ENCODE measurements at regions not wholly inside any gene's neighbourhood (a gene's known extent, or its start where the extent isn't known, plus 50 kb on each side); places are given as distances from the start of the nearest gene placed in this dataset.

DNA sequence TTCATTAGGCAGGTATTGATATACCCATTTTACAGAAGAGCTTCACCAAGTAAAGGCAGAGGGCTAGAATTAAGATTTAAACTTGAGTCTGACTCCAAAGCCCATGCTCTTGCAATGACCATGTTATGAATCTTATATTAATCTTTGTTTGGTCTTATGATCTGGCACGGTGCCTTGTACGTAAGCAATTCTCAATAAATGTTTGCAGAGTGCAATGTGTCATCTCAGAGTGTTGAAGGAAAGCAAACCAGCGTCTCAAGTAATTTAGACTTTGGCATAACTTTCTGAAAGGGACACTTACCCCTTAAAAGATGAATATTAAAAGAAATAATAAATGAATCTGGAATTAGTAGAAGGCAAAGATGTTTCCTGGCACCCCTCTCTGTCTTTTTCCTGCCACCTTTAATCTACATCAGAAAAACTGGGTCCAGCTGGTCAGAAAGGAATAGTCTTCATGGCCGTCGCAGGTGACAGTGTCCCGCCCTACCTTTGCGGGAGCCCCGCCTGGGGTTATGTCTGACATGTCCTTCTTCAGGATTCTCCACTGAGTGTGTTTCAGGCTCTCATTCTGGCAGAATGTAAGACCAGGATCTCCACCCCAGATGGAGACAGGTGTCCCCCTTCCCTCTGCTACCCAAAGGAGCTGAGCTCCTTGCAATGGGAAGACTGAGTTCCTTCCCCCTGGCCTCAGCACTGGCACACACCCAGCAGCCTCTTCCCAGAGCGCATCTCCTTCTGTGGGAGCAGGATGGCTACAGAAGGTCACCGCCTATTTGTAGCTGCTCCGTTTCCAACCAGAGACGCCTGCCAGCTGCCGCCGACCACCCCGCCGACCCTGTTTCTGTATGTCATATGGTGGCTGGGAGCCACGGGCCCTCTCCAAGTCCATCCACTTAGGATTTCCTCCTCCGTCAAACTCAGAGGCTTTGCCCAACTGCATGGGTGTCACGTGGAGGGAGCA is 266.3 kb upstream of the ECI2 start:
- no peak for DNase-seq

DNA sequence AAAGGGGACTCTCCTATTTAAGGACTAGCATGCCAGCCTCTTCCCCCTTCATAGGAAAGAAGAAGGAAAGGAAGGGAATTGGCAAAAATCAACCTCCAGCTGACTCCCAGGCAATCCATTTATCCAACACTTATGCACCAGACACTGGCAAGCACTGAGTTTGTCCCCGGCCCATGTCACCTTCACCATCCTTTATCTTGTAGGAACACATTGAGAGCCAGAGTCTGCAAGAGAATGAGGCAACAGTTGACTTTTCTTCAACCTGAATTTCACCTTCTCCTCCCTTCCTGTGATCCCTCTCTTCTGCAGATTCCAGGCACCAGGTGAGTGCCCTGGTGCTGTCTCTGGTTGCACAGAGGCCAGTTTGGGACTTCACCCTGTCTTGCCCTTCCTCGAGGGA is 264.3 kb upstream of the ECI2 start:
- no peak for DNase-seq

DNA sequence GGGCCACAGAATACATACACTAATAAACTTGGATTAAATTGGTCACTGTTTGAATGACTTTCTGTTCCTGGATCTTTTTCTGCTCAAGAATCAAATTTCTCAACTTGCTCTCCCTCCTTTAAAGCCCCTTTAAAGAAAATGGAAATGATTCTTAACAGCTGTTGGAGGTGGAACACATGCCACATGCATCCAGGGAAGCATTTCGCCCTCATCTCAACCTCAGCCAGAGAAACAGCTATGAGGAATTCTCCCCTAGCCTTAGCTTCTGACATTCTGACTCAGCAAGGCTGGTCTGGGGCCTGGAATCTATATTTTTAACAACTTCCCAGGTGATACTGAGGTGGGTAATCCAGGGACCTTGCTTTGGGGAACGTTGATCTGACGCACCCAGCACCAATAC is 263.4 kb upstream of the ECI2 start:
- DNase-seq = no peak

DNA sequence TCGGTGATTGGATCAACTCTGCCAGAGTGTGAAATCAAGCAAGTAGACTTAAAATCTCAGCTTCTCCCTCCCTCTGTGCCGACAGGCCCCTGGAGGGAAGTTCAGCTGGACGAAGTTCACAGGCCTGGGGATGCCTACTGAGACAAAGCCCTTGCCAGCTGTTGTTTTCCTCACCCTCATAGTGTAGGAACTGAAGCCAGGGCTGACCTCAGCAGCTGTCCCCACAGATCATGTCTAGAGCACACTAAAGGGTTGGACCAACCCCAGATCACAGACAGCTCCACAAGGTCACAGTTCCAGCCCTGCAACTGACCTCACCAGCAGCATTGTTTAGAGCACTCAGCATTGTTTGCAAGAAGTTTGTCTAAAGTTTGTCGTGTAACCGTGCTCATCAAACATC is 261.9 kb upstream of the ECI2 start:
- DNase-seq = no peak

DNA sequence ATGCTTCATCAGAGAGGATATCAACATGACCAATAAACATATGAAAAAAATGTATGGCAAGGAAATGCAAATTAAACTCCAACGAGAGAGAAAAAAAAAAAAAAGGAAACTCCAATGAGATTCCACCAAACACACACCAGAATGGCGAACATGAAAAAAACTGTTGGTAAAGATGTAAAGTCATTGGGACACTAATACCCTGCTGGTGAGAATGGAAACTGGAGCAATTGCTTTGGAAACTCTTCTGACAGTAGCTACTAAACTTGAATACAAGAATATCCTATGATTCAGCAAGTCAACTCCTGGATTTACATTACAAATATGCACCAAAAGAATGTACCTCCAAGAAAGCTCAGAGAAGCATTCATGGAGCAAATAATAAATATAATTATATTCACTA is 260.7 kb upstream of the ECI2 start:
- DNase-seq = no peak

DNA sequence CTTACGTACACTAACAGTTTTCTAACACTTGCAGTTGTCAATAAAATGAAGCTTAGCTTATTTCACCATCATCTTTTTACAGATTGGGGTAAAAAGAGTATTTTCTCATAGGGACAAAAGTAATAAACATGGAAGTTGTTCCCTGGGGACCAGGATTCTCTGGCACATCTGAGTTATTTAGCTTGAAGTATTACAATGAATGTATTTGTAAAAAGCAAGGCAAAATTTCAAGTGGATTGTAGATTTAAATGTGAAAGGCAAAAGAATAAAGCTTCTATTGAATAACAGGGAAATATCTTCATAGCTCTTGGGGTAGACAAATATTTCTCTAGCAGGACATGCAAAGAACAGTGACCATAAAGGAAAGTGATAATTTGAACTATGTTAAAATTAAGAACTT is 260.0 kb upstream of the ECI2 start:
- no peak for DNase-seq

DNA sequence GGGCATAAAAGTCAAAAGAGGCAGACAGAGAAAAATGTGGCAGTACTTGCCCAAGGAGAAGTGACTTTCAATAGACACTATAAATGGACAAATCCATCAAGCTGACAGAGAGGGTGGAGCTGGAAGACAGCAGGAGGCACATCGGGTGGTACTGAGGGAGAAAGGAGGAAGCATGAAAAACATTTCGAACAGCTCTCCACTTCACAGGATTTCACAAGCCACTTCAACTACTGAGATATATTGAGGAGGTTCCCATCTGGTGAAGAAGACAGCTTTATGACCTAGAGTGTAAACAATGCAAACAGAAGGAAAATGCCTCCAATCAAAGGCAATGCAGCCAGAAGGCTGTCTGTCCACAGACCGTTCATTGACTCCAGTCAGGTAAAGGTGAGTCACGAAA is 259.4 kb upstream of the ECI2 start:
- no peak for DNase-seq

DNA sequence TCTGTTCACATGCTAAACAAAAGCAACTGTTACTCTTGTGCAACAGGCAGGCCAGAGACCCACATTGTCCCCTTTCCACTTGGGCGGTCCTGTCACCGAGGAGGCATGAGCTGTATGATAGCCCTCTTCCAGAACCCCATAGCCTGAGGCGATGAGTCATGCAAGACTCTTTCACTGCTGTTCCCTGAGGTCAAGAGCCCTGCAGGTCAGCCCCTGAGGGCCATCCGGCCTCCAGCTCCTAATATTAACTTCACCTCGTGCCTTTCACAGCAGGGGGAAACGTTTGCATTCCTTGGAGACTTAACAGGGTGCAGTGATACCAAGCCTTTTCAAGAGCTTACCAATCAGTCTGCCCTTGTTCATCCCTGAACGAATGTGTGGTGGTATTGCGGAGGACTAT is 253.3 kb upstream of the ECI2 start:
- DNase-seq = no peak

DNA sequence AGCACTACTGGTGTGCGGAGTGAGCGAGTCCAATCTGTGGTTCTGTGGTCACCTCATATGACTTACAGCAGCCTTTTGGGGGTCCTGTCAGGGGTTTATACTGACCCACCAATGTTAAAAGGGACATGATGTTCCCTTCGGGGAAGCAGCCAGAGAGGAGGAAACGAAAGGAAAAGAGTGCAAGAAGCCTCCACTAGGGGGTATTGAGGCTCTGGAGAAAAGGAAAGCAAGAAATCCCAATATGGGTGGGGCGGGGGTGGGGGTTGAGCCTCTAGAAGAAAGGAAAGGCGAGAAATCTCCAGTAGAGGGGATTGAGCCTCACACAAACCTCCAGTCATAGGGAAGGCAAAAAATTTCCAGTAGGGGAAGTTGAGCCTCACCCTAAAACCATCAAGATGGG is 249.3 kb upstream of the ECI2 start:
- no peak for DNase-seq

DNA sequence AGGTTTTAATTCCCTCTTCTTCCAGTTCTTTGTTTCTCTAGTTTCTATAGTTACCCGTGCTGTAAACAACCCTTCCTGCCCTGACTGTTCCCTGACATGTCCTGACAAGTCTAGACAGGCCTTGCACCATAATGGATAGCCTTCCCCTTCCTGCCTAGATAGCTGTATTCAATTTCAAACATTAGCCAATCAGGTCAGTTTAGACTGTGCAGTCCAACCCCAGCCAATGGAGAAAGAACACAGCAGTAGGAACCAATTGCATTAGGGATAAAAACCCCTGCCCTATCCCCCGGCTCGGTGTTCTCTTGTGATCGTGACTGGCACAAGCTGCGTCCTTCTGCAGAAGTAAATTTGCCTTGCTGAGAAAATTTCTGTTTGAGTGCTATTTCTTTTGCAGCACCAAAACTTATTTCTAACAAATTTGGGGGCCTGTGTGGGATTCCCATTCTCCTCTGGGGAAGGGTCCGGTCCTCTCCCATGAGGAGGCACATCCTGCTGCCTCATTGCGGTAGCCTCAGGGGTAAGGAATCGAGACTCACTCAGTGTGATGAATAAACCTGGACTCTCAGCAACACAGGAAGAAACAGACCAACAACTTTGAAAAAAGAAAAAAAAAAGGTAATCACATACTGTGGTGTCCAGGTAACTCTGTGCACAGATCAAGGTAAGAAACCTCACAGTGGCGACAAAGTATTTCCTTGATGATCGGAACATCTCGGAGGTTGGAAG is 248.7 kb upstream of the ECI2 start:
- DNase-seq = no peak

DNA sequence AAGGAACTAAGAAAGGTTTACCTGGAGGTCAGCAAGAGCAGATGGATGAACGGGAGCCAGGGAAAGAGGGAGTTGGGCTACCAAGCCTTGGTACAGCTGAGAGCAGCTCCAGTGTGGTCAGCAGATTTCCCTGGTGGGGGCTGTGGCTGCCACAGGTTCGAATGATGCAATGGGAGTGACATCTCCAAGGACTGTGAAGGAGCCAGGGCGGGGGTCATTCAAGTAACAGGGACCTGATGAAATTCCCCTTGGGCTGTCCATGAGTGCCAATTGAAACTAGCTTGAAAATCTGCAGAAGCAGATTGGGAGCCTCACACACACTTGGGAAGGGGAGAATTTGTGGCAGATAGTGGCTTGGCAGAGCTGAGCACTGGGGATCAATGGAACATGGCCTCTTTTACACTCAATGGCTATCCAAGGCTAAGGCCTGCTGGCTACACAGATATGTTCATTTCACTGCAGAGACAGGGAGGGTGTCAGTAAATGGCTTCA is 247.0 kb upstream of the ECI2 start:
- no peak for DNase-seq

DNA sequence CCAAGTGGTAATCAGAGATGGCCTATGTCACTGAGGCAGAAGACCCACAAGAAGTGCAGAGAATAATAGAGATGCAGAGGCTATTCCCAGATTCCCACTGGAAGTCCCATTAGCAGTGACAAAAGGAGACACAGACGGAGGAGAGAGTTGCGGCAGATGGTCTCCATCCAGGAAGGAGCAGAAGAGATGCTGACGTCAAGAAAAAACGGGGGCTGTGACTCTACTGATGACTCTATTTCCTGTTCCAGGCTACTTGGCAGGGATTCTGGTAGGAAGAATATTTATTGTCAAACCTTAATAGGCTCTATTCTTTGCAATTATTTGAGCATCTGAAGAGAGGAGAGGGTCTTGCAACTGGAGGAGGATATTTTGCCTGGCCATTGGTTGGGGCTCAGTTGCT is 246.0 kb upstream of the ECI2 start:
- no peak for DNase-seq

DNA sequence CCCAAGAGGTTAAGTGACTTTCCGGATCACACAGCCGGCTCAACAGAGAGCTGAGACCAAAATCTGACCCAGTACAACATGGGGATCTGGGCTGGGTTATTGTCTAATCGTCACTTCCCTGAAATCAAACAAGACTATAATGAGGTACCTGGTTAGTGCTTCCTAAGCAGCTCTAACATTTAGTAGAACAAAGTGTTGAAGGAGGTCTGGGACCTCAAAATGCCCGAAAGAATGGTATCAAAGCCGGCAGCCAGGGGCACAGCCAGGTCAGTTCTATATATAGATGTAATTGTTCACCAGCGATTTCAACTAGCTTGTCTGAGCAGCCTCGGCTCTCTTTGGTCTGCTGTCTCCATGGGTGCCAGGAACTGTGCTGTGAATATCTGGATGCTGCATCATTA is 245.5 kb upstream of the ECI2 start:
- no peak for DNase-seq

DNA sequence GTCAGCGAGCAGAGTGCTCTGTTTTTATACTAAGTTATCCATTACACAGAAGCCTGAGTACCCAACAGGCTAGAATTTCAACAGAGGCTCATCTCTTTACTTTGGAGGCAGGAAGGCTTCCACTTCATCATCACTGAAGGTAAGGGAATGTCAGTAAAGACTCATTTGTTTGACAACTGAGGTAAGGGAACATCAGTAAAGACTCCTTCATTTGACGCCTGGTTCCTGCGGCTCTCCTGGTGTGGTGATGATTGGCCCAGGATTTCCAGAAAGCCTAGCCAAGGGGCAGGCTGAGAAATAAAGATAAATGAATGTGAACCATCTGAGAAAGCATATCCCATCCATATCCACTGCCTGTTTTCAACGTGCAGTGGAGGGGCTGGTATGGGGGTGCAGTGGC is 244.6 kb upstream of the ECI2 start:
- DNase-seq = no peak

DNA sequence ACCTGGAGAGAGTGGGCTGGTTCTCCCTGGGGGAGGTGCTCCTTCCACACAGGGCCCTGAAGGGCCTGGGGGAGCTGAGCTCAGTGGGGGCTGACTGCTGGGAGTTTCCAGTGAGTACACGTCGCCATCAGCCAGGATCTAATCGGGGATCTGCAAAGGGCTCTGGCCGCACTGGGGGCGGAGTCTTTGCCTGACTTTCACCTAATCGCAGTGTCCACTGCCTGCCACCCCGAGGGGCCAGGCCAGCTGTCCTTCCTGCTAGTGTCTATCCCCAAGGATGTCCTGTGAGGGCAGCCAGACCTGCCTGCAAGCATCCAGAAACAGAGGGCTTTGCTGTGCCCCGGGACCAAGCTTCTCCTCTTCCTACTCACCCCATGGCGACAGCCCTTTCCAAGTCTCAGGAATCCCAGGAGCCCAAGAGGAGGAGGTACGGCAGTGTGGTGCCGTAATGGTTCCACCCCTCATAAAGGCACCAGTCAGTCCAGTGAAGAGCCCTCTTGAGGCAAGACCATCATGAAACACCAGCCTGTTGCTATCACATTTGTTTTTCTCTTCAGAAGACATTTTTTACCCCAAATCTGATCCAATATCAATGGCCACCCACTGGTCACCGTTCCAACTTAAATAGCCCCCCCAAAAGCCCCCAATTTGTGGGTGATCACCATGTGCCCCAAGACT is 243.1 kb upstream of the ECI2 start:
- no peak for DNase-seq

DNA sequence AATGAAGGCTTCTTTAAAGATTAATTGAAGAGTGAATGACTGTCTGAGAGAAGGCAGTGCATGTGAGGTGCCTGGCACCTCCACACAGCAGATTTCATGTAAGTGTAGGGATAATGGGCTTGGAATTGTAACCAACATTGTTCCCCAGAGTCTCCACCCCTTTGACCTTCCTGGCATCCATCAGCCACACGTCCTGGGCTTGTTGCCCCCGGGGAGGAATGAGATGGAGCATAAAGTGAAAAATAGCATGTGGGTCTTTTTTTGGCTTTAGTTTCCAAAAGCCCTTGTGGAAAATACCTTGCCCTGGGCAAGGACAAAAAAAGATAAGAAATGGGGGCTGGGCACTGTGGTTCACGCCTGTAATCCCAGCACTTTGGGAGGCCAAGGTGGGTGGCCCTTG is 242.2 kb upstream of the ECI2 start:
- DNase-seq = no peak

DNA sequence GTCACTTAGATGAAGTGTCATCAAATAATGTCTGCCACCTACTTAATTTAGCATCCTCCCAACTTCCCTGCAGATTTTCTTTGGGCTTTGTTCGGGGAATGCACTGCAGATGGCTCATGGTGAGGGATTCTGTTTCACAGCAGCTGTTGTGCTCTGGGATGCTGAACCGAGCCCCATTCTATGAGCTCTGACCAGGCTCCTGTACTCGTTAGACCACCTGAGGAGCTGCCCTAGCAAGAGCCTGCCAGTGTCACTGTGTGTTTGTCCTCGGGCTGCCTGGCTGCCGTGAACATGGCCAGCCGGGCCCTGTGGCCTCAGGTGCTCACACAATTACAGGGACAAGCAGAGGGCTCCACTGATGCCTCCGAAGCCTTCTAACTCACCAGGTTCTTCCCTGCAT is 238.8 kb upstream of the ECI2 start:
- DNase-seq = no peak

DNA sequence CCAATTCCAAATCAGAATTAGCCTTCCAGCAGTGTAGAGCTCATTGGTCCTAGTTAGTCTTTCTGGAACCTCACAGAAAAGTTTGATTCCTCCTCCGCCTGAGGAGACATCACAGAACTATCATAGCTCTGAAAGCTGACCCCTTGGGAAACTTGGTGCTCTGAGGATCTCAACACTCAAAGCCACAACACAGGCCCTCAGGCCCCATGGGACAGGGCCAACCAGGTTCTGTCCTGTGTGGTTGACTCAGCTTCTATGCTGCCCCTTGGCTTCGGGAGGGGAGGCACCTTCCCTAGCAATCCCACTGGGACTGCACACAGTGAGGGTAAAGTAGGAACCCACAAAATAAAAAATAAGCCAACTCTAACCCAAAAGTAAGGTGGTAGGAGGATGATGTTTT is 237.5 kb upstream of the ECI2 start:
- DNase-seq = no peak

DNA sequence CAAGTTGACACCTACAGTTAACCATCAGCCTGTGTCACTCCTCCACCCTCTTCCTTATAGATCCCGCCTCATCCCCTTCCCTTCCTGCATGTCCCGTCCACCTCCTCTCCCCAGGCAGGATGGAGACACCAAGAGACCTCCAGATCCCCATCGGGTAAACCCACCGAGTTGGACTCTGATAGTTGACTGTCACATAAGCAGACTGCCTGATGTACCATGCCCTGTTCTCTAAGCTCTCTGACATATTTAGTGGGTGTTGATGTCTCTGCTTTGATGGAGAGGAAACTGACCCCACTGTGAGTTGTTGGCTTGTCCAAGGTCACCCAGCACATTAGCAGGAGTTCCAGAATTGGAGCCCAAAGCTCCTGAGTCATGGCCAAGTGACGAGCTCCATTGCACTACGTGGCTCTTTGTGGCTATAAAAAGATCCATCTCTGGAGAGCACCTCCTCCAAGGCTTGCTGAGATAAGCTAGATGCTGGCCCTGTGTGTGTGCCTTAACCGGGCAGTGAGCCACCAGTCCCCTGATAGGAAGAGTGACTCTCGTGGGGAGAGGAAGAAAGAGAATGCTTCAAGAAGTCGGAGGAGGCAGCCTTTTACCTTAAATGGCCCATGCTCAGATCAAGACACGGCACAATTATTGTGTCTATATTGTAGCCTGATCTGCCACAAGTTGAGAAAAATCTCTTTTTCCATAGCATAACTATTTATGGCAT is 236.0 kb upstream of the ECI2 start:
- no peak for DNase-seq

DNA sequence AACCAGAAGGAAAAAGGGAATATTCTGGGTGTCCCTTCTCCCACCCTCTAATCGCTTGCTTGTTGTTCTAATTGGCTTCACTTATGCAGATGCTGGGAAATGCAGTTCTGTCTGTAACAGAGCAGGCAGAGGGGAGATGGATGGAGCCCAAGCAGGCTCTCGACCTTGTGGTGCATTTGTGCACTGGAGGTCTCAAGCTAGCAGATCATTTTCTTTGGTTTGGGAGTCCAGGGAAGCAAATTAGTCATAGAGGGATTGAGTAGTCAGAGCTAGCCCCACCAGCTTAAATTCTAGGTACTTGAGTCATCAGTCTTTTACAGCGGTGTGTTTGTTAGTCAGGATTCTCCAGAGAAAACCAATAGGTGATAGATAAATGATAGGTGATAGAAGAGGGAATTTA is 234.7 kb upstream of the ECI2 start:
- no peak for DNase-seq

DNA sequence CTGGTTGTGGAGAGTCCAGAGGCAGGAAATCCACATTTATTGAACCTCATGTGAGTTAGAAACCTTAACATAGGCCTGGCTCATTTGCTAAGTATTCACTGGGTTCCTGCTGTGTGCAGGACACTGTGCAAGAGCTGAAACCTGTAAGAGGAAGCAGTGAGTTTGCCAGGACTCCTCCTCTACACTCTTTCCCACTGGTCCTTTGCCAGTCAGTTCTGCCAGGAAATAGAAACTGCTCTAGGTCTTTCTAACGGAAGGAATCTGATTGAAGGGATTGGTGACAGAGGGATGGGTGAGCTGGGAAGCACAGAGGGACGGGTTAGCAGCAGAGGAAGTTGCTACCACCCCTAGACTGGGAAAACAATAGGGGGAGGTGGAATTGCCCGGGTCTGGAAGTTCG is 234.2 kb upstream of the ECI2 start:
- DNase-seq = no peak

DNA sequence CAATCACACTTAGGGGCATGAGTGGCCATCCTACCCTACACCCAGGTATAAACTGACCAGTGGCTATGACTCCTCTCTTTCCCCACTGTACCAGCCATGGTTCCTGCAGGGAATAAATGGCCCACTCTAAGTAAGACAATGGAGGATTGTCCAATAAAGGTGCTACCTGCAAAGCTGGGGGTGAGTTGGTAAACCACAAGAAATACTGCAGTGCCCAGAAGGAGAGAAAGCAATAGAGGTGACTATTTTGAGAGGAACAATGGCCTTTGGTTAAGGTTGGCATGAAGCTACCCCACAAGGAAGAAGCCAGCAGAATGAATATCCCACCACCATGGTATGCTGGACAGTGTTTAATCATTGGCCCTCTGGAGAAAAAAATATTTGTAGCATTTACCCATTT is 233.3 kb upstream of the ECI2 start:
- no peak for DNase-seq

DNA sequence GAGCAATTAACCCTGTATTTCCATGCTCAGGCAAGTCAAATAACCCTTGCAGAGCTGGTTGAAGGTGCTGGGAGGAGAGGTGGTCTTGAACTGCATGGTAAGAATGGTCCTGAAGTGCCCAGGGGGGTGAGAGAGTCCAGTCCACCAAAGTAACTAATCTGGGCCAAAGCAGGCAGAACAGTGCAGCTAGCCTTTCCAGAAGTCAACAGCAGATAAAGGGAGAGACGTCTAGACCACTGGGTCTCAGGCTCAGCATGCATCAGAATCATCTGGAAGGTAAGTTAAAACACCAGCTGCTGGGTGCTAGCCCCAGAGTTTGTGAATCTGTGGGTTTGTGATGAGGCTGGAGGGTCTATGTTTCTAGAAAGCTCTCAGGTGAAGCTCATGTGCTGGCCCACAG is 232.3 kb upstream of the ECI2 start:
- no peak for DNase-seq
